SK-N-MC (cell line): ENCODE measurements at regions not wholly inside any gene's neighbourhood (a gene's known extent, or its start where the extent isn't known, plus 50 kb on each side); places are given as distances from the start of the nearest gene placed in this dataset.

ENCODE experiments used
- EZH2 ChIP-seq: fragments of 200-600 bp; sonication (generic); IDR thresholded peaks from one replicate; pipeline ENCODE4 v1.6.1; 2017; ENCODE audit warnings: antibody characterized with exemption
- FOXP2 ChIP-seq: optimal IDR thresholded peaks from 2 replicates; pipeline ENCODE3; 2011; ENCODE audit warnings: mild to moderate bottlenecking, moderate library complexity; ENCODE audit not compliant: insufficient read depth; ENCODE audit errors: extremely low read length, control extremely low read depth
- POLR2AphosphoS5 ChIP-seq: IDR thresholded peaks from 2 replicates; pipeline ENCODE4 v1.6.1; 2012; ENCODE audit warnings: mild to moderate bottlenecking, low read depth, low read length, borderline replicate concordance

DNA sequence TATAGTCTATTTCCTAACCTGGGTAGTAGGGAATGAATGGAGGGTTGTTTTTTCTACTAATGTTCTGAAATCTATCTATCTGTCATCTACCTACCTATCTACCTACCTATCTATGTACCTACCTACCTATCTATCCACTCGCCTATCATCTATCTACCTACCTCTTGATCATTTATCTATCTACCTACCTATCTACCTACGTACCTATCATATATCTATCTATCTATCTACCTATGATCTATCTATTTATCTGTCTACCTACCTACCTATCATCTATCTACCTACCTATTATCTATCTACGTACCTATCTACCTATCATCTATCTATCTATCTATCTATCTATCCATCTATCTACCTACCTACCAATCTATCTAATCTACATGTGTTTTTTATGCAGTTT lies 62.5 kb upstream of the PHACTR1 start:
- TF ChIP-seq POLR2AphosphoS5 (no peak), EZH2 (no peak), FOXP2 (no peak)
